HepG2 (cell line): ENCODE measurements at regions not wholly inside any gene's neighbourhood (a gene's known extent, or its start where the extent isn't known, plus 50 kb on each side); places are given as distances from the start of the nearest gene placed in this dataset.

Experiments used
- FOSL2 ChIP-seq: sonication (generic); formaldehyde crosslinking; IDR thresholded peaks from 2 replicates; pipeline ENCODE4 v1.4.0; 2020; ENCODE audit warnings: missing genetic modification reagents
- POLR2AphosphoS5 ChIP-seq: IDR thresholded peaks from 2 replicates; pipeline ENCODE4 v1.6.1; 2012; ENCODE audit warnings: low read depth, low read length

DNA sequence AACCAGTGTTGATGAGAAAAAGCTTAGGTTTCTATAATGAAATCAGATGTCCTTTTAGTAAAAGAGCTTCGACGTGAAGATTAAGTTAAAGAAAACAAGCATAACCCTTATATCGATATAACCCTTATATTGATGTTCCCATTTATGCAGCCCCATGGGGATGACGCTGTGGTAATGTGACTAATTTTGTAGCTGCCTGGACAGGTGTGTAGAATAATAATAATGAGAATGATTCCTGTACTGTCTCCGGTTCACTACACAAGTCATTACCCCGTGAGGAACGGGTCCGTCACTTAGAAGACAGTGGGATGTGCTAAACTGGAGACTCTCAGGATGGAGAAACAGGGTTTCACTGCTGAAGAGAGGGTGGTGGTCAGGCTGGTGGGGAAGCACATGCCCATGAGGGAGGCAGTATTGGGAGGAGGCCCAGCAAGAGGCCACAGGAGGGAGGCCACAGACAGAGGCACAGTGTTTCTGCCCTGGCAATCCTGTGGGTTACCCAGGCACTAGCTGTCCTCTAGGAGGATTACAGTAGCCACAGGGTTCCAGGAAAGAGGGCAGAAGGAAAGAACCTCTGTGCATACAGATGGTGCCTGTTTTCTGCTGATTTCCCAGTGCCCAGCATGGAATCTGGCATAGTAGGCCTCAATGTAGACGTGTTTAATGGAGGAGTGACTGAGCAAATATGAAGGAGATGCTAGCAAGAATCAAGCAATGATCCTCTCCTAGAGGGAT lies 191.1 kb upstream of the TSC22D2 start:
- TF ChIP-seq POLR2AphosphoS5, result no peak
- TF ChIP-seq FOSL2, result no peak
